Sigmoid colon (tissue), 4 donors: ENCODE measurements at regions not wholly inside any gene's neighbourhood (a gene's known extent, or its start where the extent isn't known, plus 50 kb on each side); places are given as distances from the start of the nearest gene placed in this dataset.

Experiments
- CTCF ChIP-seq, 4 experiments: fragments of 450-650 bp in 3 of 4; fragments of 200-600 bp in 1 of 4; IDR thresholded peaks; one replicate each; pipeline ENCODE4 v1.5.1; 2016 to 2019; ENCODE audit warnings: antibody characterized with exemption in 4 of 4, mild to moderate bottlenecking in 3 of 4, moderate library complexity in 2 of 4
- EP300 ChIP-seq, 4 donors: sonication (generic); formaldehyde crosslinking; IDR thresholded peaks; one replicate each; pipeline ENCODE4 v1.6.1; 2017; ENCODE audit warnings: antibody characterized with exemption in 4 of 4
- POLR2A ChIP-seq, 2 donors: fragments of 450-650 bp; IDR thresholded peaks; one replicate each; pipeline ENCODE4 v1.6.1; 2016; ENCODE audit warnings: antibody characterized with exemption in 2 of 2, mild to moderate bottlenecking in 2 of 2, moderate library complexity in 2 of 2
- POLR2AphosphoS5 ChIP-seq, 4 donors: sonication (generic); formaldehyde crosslinking; IDR thresholded peaks; one replicate each; pipeline ENCODE4 v1.6.1; 2017; ENCODE audit warnings: antibody characterized with exemption in 4 of 4

GRCh38 chr6:164663634-164664033, 645.8 kb downstream of the C6orf118 start:
- TF ChIP-seq POLR2AphosphoS5 (IDR thresholded peaks at IDR 0.05) (no peak), CTCF (IDR thresholded peaks at IDR 0.05) (no peak), POLR2A (IDR thresholded peaks at IDR 0.05) (no peak), EP300 (IDR thresholded peaks at IDR 0.05) (no peak)
